ENCODE measurements at regions not wholly inside any gene's neighbourhood (a gene's known extent, or its start where the extent isn't known, plus 50 kb on each side); places are given as distances from the start of the nearest gene placed in this dataset.

DNA sequence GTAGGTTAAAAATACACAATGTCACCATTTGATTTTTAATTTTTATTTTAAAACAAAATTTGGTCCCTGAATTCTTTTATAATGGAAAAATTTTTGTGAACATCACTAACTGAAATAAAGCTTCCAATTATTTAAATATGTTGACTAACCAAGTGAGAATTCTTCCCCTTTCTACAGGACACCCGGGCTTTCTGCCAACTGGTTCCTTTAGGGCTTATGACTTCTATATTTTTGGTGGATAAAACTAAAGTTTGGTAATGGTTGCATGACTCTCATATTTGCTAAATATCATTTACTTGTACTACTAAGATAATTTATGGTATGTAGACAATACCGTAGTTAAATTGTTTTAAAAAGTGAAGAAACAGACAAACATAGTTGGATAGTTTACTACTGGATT lies 291.0 kb upstream of the DOK6 start:
- no peak overlapping the region for H3K4me3 ChIP-seq (ENCODE audit: low read depth, low read length)
- DNase-seq (ENCODE audit: low read depth), result peak; percentile 16

DNA sequence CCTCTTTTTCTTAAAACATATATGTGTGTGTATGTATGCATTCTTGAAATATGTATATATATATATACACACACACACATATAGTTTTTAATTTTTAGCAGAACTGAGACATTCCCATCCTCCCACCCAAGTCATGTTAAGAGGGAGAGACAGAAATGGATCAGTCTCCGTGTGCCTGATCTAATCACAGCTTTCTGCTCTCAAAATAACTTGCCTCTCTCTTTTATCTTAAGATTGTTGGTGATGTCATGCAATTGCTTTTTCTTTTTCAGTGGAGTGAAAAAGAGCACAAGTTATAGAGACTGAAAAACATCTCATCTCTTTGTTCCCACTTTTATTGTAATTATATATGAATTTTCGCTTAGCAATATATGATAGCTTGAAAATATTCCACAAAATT lies 279.9 kb upstream of the DOK6 start:
- no peak overlapping the region for H3K4me3 ChIP-seq (ENCODE audit: low read depth, low read length)
- no peak for DNase-seq (ENCODE audit: low read depth)

DNA sequence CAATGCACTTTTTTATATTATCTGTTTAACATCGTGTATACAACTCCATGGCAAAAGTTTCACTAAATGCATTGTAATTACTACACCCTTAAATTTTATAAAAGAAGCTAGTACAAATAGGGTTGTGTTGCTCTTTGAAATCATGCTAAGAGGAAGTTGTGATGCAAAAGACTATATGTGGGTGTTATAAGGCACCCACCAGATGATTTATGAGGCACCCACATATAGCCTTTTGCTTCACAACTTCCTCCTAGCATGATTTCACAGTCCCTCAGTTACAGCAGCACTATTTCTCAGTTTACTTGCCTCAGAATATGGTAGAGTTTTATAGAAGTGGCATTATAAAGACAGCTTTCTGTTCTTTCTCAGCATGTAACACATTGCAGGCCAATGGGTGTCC lies 277.3 kb upstream of the DOK6 start:
- no peak overlapping the region for H3K4me3 ChIP-seq (ENCODE audit: low read depth, low read length)
- DNase-seq (ENCODE audit: low read depth), result no peak

DNA sequence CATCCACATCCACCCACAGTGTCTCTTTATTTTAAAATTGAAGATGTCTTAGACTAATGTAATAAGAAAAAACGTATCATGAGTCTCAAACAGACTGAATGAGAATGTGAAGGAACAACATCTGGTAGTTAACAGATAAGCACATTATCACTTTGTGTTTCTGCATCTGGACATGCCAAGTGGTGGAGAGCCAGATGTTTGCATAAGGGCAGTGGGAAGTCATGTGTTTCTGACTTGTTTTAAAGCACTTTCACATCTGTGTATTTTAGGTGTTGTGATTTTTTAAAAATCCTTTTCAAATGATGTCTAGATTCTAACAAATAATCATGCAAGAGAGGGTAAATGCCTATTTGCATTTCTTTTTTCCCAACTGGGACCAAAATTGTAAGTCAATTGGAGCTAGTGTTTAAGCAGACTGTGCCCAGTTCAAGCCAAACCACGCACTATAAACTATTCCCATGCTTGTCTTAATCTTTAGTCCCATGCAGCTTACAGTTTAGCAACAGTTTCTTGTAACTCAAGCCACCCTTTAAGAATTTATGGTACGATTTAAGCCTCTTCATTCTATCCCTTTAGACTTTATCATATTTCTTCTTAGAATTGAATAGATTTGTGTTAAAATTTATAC lies 272.7 kb upstream of the DOK6 start:
- H3K4me3 ChIP-seq (ENCODE audit: low read depth, low read length), result no peak overlapping the region
- DNase-seq (ENCODE audit: low read depth), result no peak

DNA sequence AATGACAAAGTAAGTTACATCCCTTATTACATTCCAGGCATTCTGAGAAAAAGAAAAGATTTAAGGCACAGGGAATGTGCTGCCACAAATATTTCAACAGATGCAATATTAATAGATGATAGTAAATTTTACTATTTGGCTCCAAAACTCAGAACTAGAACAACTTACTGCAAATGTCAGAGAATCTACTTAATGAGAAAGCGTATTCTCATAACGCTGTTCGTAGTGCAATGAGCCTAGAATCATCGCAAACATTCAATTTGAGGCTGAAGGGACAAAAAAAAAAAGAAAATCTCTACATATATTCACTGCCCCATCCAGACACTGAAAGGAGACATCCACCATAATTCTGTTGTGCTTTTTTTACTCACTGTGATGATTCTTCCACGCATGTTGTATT lies 272.1 kb upstream of the DOK6 start:
- no peak for DNase-seq (ENCODE audit: low read depth)
- no peak overlapping the region for H3K4me3 ChIP-seq (ENCODE audit: low read depth, low read length)

DNA sequence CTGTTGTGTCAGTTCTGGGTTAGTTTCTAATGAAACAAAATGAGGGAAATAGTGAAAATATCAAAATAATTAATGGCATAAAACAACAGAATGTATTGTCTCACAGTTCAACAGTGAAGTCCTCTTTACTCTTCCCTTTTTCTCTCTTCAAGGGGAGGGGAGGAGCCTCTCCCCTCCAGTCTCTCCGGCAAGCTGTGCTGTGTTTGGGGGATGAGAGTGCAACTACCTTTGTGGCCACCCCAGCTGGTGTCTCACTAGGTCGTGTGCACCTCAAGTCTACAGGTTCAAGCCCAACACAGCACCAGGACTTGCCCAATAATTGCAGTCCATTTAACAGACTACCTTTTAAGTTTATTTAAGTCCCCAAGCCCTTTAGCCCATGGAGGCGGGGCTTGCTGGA lies 271.7 kb upstream of the DOK6 start:
- no peak for DNase-seq (ENCODE audit: low read depth)

DNA sequence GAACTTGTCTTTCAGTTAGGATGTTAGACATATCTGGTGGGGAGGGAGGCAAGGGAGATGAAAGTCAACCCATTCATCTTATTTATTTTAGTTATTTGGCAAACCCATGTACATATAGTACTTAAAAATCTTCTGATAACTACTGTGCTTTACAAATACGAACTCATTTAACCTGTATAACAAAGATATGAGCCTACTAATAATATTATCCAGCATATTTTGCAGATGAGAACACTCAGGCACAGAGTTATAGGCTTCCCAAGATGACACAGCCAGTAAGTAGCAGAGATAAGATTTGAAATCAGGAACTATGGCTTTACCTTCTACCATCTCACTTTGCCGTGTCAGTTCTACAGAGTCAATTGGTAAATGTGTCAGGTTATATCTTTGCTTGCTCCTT lies 262.6 kb upstream of the DOK6 start:
- no peak for DNase-seq (ENCODE audit: low read depth)

More for the DNA sequence above, 271.7 kb upstream of the DOK6 start:
- H3K4me3 ChIP-seq (ENCODE audit: low read depth, low read length), result no peak overlapping the region

DNA sequence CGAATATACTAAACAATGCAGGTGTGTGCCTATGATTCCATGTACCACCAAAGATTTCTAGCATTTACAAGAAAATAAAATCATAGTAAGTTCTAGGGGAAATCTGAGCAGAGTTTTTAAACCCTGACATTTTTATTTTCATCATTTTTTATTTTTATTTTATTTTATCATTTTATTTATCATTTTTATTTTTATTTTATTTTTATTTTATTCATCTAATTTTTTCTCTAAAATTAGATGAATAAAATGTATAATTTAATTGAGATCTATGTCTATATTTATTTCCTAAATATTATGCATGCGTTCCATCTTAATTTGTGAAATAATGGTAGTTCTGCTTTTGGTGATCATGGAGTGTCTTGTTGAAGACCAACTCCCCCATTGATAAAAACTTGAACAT lies 257.6 kb upstream of the DOK6 start:
- no peak overlapping the region for H3K4me3 ChIP-seq (ENCODE audit: low read depth, low read length)
- DNase-seq (ENCODE audit: low read depth), result no peak

More for the DNA sequence above, 262.6 kb upstream of the DOK6 start:
- H3K4me3 ChIP-seq (ENCODE audit: low read depth, low read length), result no peak overlapping the region

DNA sequence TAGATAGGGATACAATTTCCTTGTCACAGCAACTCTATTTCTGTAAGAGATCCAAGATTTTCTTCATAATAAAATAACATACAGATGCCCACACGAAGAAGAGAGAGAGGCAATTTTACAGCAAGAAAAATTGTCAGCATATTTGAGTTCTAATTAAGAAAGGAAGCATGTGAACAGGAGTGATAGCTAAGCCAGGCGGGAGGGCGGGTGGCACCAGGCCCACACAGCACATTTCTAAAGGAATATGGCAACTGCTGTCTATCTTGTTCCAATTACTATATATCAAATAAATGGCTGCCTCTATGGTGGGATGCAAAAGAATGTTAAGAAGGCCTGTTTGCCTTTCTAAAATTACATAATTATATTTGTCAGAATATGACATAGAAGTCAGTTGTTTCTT lies 248.3 kb upstream of the DOK6 start:
- no peak for DNase-seq (ENCODE audit: low read depth)
- H3K4me3 ChIP-seq (ENCODE audit: low read depth, low read length), result no peak overlapping the region

DNA sequence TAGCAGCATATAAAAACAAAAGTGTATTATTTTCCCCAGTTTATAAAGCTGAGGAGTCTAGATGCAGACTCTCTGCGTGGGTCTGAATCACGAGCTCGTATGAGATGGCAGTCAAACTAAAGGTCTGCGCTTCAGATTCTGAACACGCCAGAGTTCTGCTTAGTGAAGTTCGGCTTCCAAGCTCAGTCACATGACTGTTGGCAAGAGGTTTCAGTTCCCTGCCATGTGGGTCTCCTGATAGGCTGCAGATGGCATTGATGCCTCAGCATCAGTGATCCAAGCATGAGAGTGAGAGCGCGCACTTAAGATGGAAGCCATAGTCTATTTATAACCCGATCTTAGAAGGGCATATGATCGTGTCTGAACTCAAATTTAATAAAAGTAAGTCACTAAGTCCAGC lies 242.8 kb upstream of the DOK6 start:
- DNase-seq (ENCODE audit: low read depth), result no peak
- H3K4me3 ChIP-seq (ENCODE audit: low read depth, low read length), result no peak overlapping the region

DNA sequence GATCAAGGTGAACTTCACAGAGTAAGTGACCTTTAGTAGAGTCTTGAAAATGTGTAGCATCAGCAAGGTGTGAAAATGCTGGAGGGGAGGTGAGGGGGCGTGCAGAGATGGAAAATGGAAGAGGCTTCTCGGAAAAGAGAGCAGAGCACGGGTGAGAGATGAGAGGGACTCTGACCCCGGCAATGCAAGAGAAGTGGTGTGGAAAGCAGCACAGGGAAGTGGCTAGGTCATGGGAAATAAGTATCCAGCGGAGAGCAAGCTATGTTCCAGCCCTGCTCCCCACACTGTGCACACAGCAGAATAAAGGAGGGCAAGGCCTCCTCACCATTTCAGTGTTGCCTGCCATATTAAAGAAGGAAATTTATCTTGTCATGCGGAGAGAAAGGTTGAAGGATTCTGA lies 241.7 kb upstream of the DOK6 start:
- no peak for DNase-seq (ENCODE audit: low read depth)
- no peak overlapping the region for H3K4me3 ChIP-seq (ENCODE audit: low read depth, low read length)

DNA sequence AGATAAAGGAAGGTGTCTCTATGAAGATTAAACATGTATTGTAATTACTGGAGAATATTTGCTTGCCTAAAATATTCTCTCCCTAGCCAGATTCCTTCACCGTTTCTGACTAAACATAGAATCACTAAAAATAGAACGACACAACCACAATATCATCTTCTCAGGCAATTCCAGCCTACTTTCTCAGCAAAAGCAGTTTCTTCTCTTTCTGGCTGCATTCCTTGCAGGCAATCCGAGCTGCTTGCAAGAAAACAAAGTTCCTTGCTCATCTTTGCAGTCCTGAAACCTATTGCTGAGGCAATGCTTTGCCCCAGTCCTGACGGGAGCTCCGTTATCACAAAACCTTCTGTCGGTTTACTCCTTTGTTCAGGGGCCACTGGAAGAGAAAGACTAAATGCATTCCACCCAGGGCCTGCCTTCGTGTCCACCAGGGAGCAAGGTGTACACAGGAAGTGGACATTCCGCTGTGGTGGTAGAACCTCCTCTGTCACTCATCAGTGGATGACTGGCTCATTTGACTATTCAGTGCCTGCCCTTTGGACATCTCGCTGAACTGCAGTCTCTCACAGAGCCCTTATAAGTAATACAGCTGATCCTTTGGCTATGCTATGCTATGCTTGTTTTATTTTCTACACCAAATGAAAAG lies 239.2 kb upstream of the DOK6 start:
- peak; percentile 3 for DNase-seq (ENCODE audit: low read depth)
- H3K4me3 ChIP-seq (ENCODE audit: low read depth, low read length), result no peak overlapping the region

DNA sequence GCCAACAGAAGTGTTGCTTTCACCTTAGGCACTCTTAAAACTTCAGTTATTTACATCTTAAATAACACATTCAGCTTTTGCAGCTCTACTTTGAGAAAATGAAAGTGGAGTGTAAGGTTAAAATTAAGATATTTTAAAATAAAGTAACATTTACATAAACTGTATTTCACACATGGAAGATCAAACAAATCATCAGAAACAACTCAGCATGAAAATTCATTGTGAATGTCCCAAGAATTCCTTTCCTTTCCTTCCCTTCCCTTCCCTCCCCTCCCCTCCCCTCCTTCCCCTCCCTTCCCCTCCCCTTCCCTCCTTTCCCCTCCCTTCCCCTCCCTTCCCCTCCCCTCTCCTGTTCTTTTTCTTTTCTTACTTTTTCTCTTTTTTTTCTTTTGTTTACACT lies 238.0 kb upstream of the DOK6 start:
- DNase-seq (ENCODE audit: low read depth), result no peak
- no peak overlapping the region for H3K4me3 ChIP-seq (ENCODE audit: low read depth, low read length)

DNA sequence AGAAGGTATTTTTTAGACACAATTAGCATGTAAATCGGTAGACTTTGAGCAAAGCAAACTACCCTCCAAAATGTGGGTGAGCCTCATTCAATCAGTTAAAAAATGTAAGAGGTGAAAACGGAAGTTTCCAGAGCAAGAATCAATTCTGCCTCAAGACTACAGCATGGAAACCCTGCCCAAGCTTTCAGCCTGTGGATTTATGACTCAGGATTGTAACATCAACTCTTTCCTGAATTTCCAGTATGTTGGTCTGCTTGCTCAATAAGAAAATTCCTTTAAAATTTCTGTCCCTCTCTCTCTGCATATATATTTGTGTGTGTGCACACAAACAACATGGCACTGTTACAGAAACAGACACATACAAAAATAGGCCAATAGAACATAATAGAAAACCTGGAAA lies 228.6 kb upstream of the DOK6 start:
- no peak for DNase-seq (ENCODE audit: low read depth)
- H3K4me3 ChIP-seq (ENCODE audit: low read depth, low read length), result no peak overlapping the region

DNA sequence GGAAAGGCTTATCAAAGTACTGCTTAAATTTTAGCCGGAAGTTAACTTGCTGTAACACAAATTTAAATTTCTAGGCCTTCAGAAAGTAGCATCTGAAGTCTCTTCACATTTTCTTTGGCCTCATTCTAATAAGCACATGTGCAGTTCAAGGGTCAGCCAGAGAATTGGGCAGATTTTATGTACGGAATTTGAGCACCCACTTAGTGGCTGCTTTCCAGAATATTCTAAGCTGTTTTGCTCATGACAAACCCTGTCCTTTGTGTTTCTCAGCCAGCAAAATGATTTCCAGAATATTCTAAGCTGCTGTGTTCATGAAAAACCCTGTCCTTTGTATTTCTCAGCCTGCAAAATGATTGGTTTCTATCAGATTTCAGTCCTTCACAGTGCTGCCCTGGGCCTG lies 225.0 kb upstream of the DOK6 start:
- no peak for DNase-seq (ENCODE audit: low read depth)
- no peak overlapping the region for H3K4me3 ChIP-seq (ENCODE audit: low read depth, low read length)

DNA sequence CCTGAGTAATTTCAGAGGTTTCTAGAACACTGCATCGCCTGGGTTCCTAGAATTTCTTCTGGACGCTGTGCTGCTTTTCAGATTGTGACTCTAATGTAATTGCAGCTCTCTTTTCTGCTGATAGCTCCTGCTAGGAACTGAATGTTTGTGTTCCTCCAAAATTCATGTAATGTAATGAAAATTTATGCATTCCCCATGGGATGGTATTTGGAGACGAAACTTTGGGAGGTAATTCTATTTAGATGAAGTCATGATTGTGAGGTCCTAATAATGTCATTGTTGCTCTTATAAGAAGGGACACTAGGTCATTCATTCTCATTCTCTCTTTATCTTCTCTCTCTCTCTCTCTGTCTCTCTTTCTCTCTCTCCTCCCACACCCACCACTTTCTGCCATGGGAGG lies 223.9 kb upstream of the DOK6 start:
- H3K4me3 ChIP-seq (ENCODE audit: low read depth, low read length), result no peak overlapping the region
- DNase-seq (ENCODE audit: low read depth), result no peak

DNA sequence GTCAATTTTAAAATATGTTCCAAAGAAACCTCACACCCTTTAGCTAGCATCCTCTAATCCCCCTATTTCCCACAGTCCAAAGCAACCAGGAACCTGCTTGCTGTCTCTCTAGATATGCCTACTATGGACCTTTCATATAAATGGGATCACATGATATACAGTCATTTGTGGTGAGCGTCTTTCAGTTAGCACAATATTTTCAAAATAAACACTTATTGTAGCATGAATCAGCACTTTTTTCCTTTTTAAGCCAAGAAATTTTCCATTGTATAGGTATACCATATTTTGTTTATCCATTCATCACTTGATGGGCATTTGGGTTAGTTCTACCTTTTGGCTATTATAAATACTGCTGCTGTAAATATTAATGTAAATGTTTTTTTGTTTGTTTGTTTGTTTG lies 223.0 kb upstream of the DOK6 start:
- no peak overlapping the region for H3K4me3 ChIP-seq (ENCODE audit: low read depth, low read length)
- DNase-seq (ENCODE audit: low read depth), result no peak

DNA sequence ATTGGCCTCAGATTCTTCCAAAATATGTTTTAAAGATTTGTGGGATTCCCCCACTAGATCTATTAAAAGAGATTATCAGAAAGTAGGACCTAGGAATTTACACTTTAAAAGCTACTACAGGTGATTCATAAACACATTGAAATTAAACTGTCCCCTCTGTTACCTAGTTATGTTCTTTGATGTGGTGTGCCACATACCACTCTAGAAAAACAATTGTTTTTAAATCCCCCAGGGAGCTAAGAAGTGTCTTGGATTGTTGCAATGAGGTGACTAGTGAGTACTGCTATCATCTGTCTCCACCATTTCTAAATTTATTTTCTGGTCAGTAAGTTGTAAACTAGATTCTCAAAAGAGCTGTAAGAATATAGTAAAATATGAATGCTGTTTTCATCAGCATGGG lies 214.5 kb upstream of the DOK6 start:
- no peak overlapping the region for H3K4me3 ChIP-seq (ENCODE audit: low read depth, low read length)
- DNase-seq (ENCODE audit: low read depth), result no peak

DNA sequence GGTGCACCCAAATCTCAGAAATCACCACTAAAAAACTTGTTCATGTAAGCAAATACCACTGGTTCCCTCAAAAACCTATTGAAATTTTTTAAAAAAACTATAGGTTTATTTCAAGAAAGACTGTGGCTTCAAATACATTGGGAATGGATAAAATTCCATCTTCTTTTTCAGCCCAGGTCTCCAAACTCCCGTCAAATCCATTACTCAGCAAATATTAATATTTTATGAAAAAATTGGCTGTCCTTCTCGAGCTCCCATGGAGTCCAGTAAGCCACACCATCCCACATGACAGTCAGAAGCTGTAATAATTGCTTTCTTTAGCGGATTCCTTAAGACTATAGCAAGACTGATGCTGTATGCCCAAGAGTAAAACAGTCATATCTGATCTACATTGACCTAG lies 204.4 kb upstream of the DOK6 start:
- no peak for DNase-seq (ENCODE audit: low read depth)
- H3K4me3 ChIP-seq (ENCODE audit: low read depth, low read length), result no peak overlapping the region

DNA sequence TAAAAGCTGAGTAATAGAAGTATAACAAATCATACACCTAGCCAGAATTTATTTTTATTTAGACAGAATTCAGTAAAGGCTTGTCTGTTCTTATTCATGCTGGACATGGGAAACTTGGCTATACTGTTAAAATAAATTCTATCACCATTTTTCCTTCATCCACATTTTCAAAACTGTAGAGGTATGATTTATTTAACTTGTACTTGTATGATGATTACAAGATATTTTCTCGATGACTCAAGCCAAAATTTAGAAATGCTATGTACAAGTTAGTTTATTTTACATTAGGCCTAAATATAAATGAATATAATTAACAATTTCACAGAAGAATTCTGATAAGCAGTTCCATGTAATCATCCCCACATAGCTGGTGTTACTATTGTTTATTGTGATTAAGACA lies 194.8 kb upstream of the DOK6 start:
- DNase-seq (ENCODE audit: low read depth), result no peak
- no peak overlapping the region for H3K4me3 ChIP-seq (ENCODE audit: low read depth, low read length)

DNA sequence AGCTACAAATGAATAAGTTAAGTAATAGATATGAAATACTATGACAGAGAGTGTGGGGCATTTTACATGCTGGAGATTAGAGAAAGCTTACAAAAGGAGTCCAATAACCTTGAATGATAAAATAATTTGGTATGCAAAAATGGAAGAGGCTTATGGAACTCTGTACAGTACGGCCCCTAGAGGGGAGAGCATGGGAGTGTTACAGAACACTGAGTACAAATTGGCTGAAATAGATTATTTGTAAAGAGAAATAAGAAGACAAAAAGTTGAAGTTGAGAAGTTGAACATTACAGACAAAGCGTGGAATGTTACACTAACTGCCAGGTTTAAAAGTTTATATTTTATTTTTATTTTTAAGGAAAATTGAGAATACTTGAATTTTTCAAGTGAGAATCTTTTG lies 192.1 kb upstream of the DOK6 start:
- H3K4me3 ChIP-seq (ENCODE audit: low read depth, low read length), result no peak overlapping the region
- no peak for DNase-seq (ENCODE audit: low read depth)

DNA sequence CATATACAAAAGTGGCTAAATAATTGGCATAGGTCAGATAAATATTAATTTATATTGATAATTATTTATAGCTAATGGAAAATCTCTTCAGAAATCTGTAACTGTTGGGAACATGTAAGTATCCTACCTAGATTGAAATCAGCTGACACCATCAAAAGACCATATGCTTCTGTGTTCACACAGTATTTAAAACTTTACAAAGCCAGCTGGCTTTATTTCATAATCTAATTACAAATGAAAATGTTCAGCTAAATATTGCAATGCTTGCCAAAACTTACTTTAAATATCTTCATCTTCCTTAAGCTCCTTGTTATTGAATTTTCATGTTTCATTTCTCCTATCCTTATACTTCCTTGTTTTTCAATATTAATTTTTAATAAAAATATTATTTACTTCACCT lies 190.9 kb upstream of the DOK6 start:
- no peak for DNase-seq (ENCODE audit: low read depth)
- no peak overlapping the region for H3K4me3 ChIP-seq (ENCODE audit: low read depth, low read length)
